AG09309 (cell line): ENCODE measurements at regions not wholly inside any gene's neighbourhood (a gene's known extent, or its start where the extent isn't known, plus 50 kb on each side); places are given as distances from the start of the nearest gene placed in this dataset.
"Not testable (repeated sequence)": the region's sequence is repeated elsewhere in the genome, so short reads cannot be mapped to it uniquely, and the experiment has no call there.

Experiments used
- DNase-seq: peaks from one replicate; pipeline ENCODE4 v3.0.0-alpha.2; 2010; ENCODE audit warnings: low read depth
- H3K4me3 ChIP-seq: 2 replicates; pipeline ENCODE4 v1.5.1; 2011; ENCODE audit warnings: mild to moderate bottlenecking, low read depth, low read length, moderate library complexity; ENCODE audit not compliant: control insufficient read depth
- TF ChIP-seq, protein P1 (sequence below): IDR thresholded peaks from 2 replicates; pipeline ENCODE4 v1.5.1; 2011; ENCODE audit warnings: mild to moderate bottlenecking, low read depth, low read length, inconsistent platforms; ENCODE audit not compliant: insufficient read depth, control insufficient read depth; ENCODE audit errors: missing control alignments

DNA sequence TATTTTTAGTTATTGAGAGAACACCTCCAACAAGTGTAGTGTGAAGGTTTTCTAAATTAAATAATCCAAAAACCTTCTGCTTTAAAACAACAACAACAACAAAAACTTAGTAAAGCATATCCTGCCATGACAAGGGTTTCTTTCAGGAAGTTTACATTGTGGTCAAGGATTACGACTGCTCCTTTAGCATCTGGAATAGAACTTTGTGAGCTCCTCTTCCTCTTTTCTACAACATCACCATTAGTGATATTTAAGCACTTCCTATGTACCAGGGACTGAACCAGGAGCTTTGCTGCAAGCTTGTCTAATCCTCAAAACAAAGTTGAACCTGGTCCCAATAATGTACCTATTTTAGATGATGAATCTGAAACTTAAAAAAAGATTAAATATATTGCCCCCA is 315.4 kb upstream of the KITLG start:
- TF ChIP-seq, protein P1, sequence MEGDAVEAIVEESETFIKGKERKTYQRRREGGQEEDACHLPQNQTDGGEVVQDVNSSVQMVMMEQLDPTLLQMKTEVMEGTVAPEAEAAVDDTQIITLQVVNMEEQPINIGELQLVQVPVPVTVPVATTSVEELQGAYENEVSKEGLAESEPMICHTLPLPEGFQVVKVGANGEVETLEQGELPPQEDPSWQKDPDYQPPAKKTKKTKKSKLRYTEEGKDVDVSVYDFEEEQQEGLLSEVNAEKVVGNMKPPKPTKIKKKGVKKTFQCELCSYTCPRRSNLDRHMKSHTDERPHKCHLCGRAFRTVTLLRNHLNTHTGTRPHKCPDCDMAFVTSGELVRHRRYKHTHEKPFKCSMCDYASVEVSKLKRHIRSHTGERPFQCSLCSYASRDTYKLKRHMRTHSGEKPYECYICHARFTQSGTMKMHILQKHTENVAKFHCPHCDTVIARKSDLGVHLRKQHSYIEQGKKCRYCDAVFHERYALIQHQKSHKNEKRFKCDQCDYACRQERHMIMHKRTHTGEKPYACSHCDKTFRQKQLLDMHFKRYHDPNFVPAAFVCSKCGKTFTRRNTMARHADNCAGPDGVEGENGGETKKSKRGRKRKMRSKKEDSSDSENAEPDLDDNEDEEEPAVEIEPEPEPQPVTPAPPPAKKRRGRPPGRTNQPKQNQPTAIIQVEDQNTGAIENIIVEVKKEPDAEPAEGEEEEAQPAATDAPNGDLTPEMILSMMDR: no peak
- H3K4me3 ChIP-seq: no peak overlapping the region
- no peak for DNase-seq

DNA sequence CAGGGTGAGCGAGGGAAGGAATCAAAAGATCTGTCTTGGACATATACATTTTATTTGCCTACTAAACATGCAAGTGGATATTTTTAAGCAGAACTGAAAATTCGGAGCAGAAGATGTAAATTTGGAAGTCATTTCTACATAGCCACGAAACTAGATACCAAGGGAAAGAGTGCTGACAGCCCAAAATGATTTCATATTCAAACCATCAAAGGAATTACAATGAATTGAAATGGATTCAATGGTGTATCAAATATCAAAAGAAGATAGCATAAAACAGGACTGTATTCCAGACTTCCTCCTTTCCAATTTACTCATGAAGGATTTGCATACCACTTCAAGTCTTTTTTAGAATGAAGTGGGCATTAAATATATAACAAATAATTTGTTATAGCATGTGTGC is 313.5 kb upstream of the KITLG start:
- no peak overlapping the region for H3K4me3 ChIP-seq
- DNase-seq: no peak
- TF ChIP-seq, protein P1: no peak

DNA sequence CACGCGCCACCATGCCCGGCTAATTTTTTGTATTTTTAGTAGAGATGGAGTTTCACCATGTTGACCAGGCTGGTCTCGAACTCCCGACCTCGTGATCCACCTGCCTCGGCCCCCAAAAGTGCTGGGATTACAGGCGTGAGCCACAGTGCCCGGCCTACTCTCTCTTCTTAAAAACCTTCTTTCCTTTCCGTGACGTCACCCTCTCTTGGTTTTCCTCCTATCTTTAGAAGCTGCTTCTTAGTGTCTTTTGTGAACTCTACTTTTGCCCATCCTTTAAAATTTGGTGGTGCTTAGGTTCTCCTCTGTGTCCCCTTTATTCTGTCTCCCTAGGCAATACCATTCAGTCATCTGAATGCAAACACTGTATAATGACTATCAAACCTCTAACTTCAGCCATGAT is 311.2 kb upstream of the KITLG start:
- DNase-seq, H3K4me3 ChIP-seq: not testable (repeated sequence)

DNA sequence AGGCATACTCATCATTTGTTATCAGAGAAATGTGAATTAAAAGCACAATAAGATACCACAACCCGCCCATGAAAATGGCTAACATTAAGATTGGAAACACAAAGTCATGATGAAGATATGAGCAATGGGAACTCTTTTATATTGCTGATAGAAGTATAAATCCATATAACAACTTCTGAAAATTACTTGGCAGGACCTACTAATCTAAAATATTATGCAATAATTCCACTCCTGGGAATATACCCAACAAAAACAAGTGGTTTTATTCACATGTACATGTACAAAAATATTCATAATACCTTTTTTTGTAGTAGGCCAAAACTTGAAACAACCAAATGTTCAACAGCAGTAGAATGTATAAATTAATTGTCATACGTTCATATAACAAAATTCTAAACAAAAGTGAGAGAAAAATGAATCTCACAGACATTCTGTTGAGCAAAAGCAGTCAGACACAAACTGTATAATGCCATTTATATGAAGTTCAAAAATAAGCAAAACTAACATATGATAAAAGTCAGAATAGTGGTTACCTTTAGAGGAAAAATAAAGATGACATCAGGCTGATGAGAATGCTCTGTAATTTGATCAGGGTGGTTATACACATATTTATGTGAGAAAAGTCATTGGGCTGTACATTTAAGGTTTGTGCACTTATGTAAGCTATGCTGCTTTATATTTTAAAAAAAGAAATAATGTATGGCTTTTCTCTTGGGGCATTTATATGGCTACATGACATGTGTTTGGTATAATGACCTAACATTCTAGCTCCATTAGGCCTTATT is 309.2 kb upstream of the KITLG start:
- TF ChIP-seq, protein P1: no peak
- peak; percentile 35 for DNase-seq
- no peak overlapping the region for H3K4me3 ChIP-seq

DNA sequence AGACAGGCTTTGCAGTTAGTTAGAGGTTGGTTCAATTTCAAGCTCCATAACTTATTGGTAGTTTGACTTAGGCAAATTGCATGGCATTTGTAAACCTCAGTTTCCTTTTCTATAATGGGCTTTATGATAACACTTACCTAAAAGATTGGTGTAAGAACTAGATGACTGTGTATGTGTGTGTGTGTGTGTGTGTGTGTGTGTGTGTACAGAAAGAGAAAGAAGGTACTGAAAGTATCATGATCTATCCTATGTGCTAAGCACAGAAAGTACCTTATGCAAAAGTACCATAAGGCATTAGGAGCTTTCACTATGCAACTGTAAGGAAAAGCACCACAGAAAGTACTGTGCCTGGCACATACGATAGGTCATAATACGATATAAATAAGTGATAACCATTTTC is 304.3 kb upstream of the KITLG start:
- TF ChIP-seq, protein P1: no peak
- no peak for DNase-seq

DNA sequence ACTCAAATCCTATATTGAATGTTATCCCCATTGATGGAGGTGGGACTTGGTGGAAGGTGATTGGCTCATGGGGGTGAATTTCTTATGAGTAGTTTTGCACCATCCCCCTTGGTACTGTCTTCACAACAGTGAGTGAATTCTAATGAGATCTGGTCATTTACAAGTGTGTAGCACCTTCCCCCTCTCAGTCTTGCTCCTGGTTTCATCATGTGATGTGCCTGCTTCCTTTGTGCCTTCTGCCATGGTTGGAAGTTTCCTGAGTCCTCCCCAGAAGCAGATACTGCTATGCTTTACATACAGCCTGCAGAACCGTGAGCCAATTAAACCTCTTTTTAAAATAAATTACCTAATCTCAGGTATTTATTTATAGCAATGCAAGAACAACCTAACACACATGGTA is 302.4 kb upstream of the KITLG start:
- no peak overlapping the region for H3K4me3 ChIP-seq
- TF ChIP-seq, protein P1: no peak
- DNase-seq: no peak

More for the DNA sequence above, 304.3 kb upstream of the KITLG start:
- H3K4me3 ChIP-seq: no peak overlapping the region

DNA sequence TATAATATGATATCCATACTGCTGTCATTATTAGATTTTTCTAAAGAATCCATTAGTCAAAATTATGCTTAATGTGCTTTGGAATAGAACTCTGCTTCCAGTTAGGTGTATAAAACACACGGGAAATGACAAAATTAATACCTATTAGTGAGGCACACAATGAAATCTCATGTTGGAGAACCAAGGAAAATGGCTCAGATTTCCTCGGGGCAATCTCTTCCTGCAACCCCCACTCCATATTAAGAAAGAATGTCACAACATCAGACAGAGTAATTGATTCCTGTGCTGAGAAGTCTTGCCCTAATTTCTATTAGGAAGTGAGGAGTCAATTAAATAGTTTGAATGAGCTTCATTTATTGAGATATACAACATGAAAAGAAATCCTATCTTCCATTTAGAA is 299.8 kb upstream of the KITLG start:
- TF ChIP-seq, protein P1: no peak
- no peak overlapping the region for H3K4me3 ChIP-seq
- no peak for DNase-seq
